ENCODE measurements at regions not wholly inside any gene's neighbourhood (a gene's known extent, or its start where the extent isn't known, plus 50 kb on each side); places are given as distances from the start of the nearest gene placed in this dataset.

DNA sequence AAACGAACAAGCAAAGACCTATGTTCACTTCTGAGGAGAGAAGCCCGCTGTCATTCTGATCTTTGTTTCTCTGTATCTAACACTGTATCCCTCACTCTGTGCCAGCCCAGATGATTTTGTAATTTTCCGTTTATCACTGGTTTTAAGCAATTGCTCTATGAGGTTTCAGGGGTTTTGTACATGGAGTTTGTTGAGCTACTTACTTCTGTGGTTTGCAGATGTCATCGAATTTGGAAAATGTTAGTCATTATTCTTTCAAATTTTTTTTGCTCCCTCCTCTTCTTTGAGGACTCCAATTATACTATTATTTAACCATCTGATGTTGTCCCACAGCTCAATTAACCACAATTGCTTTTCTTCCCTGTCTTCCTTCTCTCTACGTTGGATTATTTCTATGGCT, 650.9 kb upstream of the IGFBP3 start:
- peaks cover 17% of the 10 kb centered on the region for H3K4me1 Mint-ChIP-seq
- Histone ChIP-seq H3F3A (ENCODE audit: low read depth) (no peaks in the 10 kb centered on the region), H3K9me3 (ENCODE audit: low read depth) (no peaks in the 10 kb centered on the region), H3K4me2 (no peak overlapping the region), H2AFZ (replicated peaks) (no peak overlapping the region), H3K27me3 (no peaks in the 10 kb centered on the region), H3K9ac (no peak overlapping the region), H3K27ac (no peak overlapping the region), H4K20me1 (ENCODE audit: low read depth) (no peaks in the 10 kb centered on the region), H3K4me3 (no peak overlapping the region), H3K4me1 (no peaks in the 10 kb centered on the region), H3K36me3 (no peaks in the 10 kb centered on the region), H3K79me2 (ENCODE audit: low read depth) (no peaks in the 10 kb centered on the region)
- no peaks in the 10 kb centered on the region for H3K9me3 Mint-ChIP-seq
- no peak overlapping the region for H3K4me3 Mint-ChIP-seq
- TF ChIP-seq EZH2 (IDR thresholded peaks at IDR 0.05) (no peak), EZH2phosphoT487 (IDR thresholded peaks at IDR 0.05) (no peak)
- TF ChIP-seq, protein P1, sequence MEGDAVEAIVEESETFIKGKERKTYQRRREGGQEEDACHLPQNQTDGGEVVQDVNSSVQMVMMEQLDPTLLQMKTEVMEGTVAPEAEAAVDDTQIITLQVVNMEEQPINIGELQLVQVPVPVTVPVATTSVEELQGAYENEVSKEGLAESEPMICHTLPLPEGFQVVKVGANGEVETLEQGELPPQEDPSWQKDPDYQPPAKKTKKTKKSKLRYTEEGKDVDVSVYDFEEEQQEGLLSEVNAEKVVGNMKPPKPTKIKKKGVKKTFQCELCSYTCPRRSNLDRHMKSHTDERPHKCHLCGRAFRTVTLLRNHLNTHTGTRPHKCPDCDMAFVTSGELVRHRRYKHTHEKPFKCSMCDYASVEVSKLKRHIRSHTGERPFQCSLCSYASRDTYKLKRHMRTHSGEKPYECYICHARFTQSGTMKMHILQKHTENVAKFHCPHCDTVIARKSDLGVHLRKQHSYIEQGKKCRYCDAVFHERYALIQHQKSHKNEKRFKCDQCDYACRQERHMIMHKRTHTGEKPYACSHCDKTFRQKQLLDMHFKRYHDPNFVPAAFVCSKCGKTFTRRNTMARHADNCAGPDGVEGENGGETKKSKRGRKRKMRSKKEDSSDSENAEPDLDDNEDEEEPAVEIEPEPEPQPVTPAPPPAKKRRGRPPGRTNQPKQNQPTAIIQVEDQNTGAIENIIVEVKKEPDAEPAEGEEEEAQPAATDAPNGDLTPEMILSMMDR (IDR thresholded peaks at IDR 0.05), result no peak
- H3K27ac Mint-ChIP-seq, result no peak overlapping the region
- H3K36me3 Mint-ChIP-seq, result no peaks in the 10 kb centered on the region
- peaks cover 2% of the 10 kb centered on the region for H3K27me3 Mint-ChIP-seq (ENCODE audit: insufficient read depth, low read depth)
- DNase-seq (ENCODE audit: low spot score), result no peak

DNA sequence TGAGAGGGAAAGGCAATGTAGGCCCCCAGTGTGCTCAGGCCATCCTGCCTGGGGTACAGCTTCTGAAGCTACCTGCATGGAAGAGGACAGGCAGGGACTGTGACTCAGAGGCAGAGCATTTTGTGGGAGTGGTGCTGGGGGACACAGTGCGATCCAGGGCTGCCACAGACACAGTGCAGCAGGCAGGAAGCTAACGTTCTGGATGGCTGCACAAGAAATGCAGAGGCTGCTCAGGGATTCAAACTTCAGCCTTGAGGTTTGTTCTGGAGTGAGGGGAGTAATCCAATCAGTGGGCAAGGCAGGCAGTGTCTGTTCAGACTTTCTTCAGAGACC, 648.0 kb upstream of the IGFBP3 start:
- Mint-ChIP-seq H3K27me3 (ENCODE audit: insufficient read depth, low read depth) (peaks cover 2% of the 10 kb centered on the region), H3K36me3 (no peaks in the 10 kb centered on the region), H3K4me3 (no peak overlapping the region), H3K27ac (peak overlapping the region; percentile 84), H3K9me3 (no peaks in the 10 kb centered on the region), H3K4me1 (peaks cover 17% of the 10 kb centered on the region)
- no peak overlapping the region for H3K4me3 ChIP-seq
- no peaks in the 10 kb centered on the region for H3K9me3 ChIP-seq (ENCODE audit: low read depth)
- no peak overlapping the region for H2AFZ ChIP-seq (replicated peaks)
- no peak overlapping the region for H3K9ac ChIP-seq
- H3K4me1 ChIP-seq, result no peaks in the 10 kb centered on the region
- H4K20me1 ChIP-seq (ENCODE audit: low read depth), result no peaks in the 10 kb centered on the region
- H3K4me2 ChIP-seq, result no peak overlapping the region
- TF ChIP-seq, protein P1 (IDR thresholded peaks at IDR 0.05), result no peak
- no peak for TF ChIP-seq EZH2phosphoT487 (IDR thresholded peaks at IDR 0.05)
- no peak for TF ChIP-seq EZH2 (IDR thresholded peaks at IDR 0.05)
- DNase-seq (ENCODE audit: low spot score), result peak; percentile 6
- H3K36me3 ChIP-seq, result no peaks in the 10 kb centered on the region
- no peaks in the 10 kb centered on the region for H3K27me3 ChIP-seq
- H3K27ac ChIP-seq, result no peak overlapping the region
- no peaks in the 10 kb centered on the region for H3K79me2 ChIP-seq (ENCODE audit: low read depth)
- H3F3A ChIP-seq (ENCODE audit: low read depth), result no peaks in the 10 kb centered on the region

DNA sequence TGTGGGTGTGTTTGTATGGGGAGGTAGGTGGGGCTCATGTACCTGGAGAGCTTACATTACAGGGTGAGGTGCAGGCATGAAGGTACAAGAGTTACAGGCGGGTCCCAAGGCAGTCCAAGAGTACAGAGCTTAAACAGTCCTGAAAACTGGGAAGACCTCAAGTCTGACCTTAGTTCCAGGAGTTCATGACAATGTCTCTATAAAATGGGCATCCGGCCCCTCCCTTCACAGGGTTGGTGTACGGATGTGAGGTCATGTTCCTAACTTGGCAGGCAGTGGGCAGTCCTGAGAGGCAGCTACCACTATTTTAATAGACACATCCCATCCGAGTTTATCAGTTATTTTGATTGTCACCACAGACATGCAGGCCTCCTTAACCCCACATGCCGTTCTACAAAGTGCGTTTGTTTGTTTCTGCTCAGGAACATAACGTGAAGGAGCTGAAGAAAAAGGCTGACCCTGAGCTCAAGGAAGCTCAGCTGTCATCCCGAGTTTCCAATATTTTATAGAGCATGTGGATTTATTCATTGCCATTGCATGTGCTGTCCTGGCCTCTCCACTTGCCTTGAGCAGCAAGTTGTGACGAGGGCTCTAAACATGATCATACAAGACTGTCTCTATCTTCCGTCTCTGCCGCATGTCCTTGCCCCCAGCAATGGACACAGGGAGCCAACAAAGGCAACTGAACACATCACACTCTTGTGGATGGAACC, 647.5 kb upstream of the IGFBP3 start:
- Histone ChIP-seq H4K20me1 (ENCODE audit: low read depth) (no peaks in the 10 kb centered on the region), H3K36me3 (no peaks in the 10 kb centered on the region), H3K4me3 (no peak overlapping the region), H3F3A (ENCODE audit: low read depth) (no peaks in the 10 kb centered on the region), H3K27me3 (no peaks in the 10 kb centered on the region), H2AFZ (replicated peaks) (no peak overlapping the region), H3K79me2 (ENCODE audit: low read depth) (no peaks in the 10 kb centered on the region), H3K9ac (no peak overlapping the region), H3K9me3 (ENCODE audit: low read depth) (no peaks in the 10 kb centered on the region), H3K27ac (no peak overlapping the region), H3K4me1 (no peaks in the 10 kb centered on the region), H3K4me2 (no peak overlapping the region)
- TF ChIP-seq EZH2 (IDR thresholded peaks at IDR 0.05) (no peak), EZH2phosphoT487 (IDR thresholded peaks at IDR 0.05) (no peak)
- TF ChIP-seq, protein P1 (IDR thresholded peaks at IDR 0.05), result no peak
- no peak overlapping the region for H3K4me3 Mint-ChIP-seq
- peak overlapping the region; percentile 84 for H3K27ac Mint-ChIP-seq
- peaks cover 3% of the 10 kb centered on the region for H3K9me3 Mint-ChIP-seq
- peaks cover 17% of the 10 kb centered on the region for H3K4me1 Mint-ChIP-seq
- H3K27me3 Mint-ChIP-seq (ENCODE audit: insufficient read depth, low read depth), result peaks cover 2% of the 10 kb centered on the region
- no peaks in the 10 kb centered on the region for H3K36me3 Mint-ChIP-seq
- no peak for DNase-seq (ENCODE audit: low spot score)
